Natural killer cell (primary cell): ENCODE measurements at regions not wholly inside any gene's neighbourhood (a gene's known extent, or its start where the extent isn't known, plus 50 kb on each side); places are given as distances from the start of the nearest gene placed in this dataset.

Experiments
- ATAC-seq, 3 donors: fragments of 150-1000 bp in 2 of 3; fragments of 200-7000 bp in 1 of 3; cut with Tn5 transposase; 1 replicate in 1 of 3; 2 replicates in 2 of 3; pipeline ENCODE4 v1.10.0; 2021; ENCODE audit warnings: mild to moderate bottlenecking in 2 of 3, moderate library complexity in 2 of 3
- DNase-seq, 2 donors: peaks; one replicate each; pipeline versions ENCODE4 v3.0.0 to v3.0.0-alpha.2; 2013 to 2021; ENCODE audit warnings: mixed read lengths in 1 of 2
- H3K27ac ChIP-seq: one replicate; pipeline ENCODE4 v1.5.1; 2013; ENCODE audit warnings: mild to moderate bottlenecking, low read length
- H3K27me3 ChIP-seq: one replicate; pipeline ENCODE4 v1.6.1; 2013; ENCODE audit warnings: low read length; ENCODE audit not compliant: control insufficient read depth, insufficient read depth
- H3K36me3 ChIP-seq: one replicate; pipeline ENCODE4 v1.6.1; 2013; ENCODE audit warnings: low read length; ENCODE audit not compliant: control insufficient read depth, insufficient read depth
- H3K4me1 ChIP-seq: one replicate; pipeline ENCODE4 v1.6.1; 2013; ENCODE audit warnings: low read length; ENCODE audit not compliant: control insufficient read depth, insufficient read depth
- H3K4me3 ChIP-seq: one replicate; pipeline ENCODE4 v1.5.1; 2013; ENCODE audit warnings: low read length
- H3K9me3 ChIP-seq: one replicate; pipeline ENCODE4 v1.6.1; 2013; ENCODE audit warnings: low read length; ENCODE audit not compliant: control insufficient read depth, insufficient read depth
- H3K27ac Mint-ChIP-seq, 2 donors: one replicate each; pipeline ENCODE4 v1.8.0; 2022; ENCODE audit warnings: mild to moderate bottlenecking in 2 of 2, mixed read lengths in 2 of 2, moderate library complexity in 1 of 2
- H3K27me3 Mint-ChIP-seq, 2 donors: one replicate each; pipeline ENCODE4 v1.8.0; 2022; ENCODE audit warnings: low read depth in 2 of 2, mixed read lengths in 2 of 2
- H3K36me3 Mint-ChIP-seq: one replicate; pipeline ENCODE4 v1.8.0; 2022; ENCODE audit warnings: mixed read lengths
- H3K4me1 Mint-ChIP-seq, 2 donors: one replicate each; pipeline ENCODE4 v1.8.0; 2022; ENCODE audit warnings: mixed read lengths in 2 of 2
- H3K4me3 Mint-ChIP-seq: one replicate; pipeline ENCODE4 v1.8.0; 2022; ENCODE audit warnings: mild to moderate bottlenecking, moderate library complexity, mixed read lengths
- H3K9me3 Mint-ChIP-seq, 2 donors: one replicate each; pipeline ENCODE4 v1.8.0; 2022; ENCODE audit warnings: mixed read lengths in 2 of 2
- CTCF ChIP-seq: fragments of 200-600 bp; IDR thresholded peaks from one replicate; pipeline ENCODE4 v1.8.0; 2022; ENCODE audit warnings: antibody characterized with exemption
- WGBS: methylation state at CpG from one replicate; pipeline ENCODE4 v1.1.7; 2013; ENCODE audit warnings: missing lambda C conversion rate; ENCODE audit not compliant: insufficient coverage; 5-methylcytosine and 5-hydroxymethylcytosine counted together
- intact Hi-C: fragments of 100-400 bp; cut with micrococcal nuclease; formaldehyde crosslinking; loops from one replicate; pipeline ENCODE4 v1.14.2; 2022

- Histone ChIP-seq H3K27ac (no peak overlapping the region), H3K4me3 (no peak overlapping the region), H3K4me1 (no peaks in the 10 kb centered on the region), H3K27me3 (no peaks in the 10 kb centered on the region), H3K36me3 (no peaks in the 10 kb centered on the region), H3K9me3 (no peaks in the 10 kb centered on the region)
- H3K36me3 Mint-ChIP-seq, result no peaks in the 10 kb centered on the region
- DNase-seq (no peak), ATAC-seq (no peak)
- TF ChIP-seq CTCF, result no peak
- H3K27me3 Mint-ChIP-seq, result no peaks in the 10 kb centered on the region
- no peak overlapping the region for H3K27ac Mint-ChIP-seq
- 91% methylated on average over 5 of the region's 5 CpGs for WGBS
- H3K9me3 Mint-ChIP-seq, result no peaks in the 10 kb centered on the region
- H3K4me3 Mint-ChIP-seq, result no peak overlapping the region
- intact Hi-C loops, result no loop called here
- no peaks in the 10 kb centered on the region for H3K4me1 Mint-ChIP-seq
Measured at GRCh38 chr3:106376016-106376570, 507.3 kb upstream of the CBLB start.

GRCh38 chr3:106379251-106379750 is 510.5 kb upstream of the CBLB start:
- H3K36me3 ChIP-seq, result no peaks in the 10 kb centered on the region
- no peaks in the 10 kb centered on the region for H3K9me3 ChIP-seq
- Mint-ChIP-seq H3K27ac (no peak overlapping the region), H3K27me3 (no peaks in the 10 kb centered on the region), H3K4me3 (no peak overlapping the region), H3K9me3 (no peaks in the 10 kb centered on the region), H3K4me1 (no peaks in the 10 kb centered on the region), H3K36me3 (no peaks in the 10 kb centered on the region)
- no peak overlapping the region for H3K4me3 ChIP-seq
- 83% methylated on average over 5 of the region's 6 CpGs for WGBS
- no peaks in the 10 kb centered on the region for H3K4me1 ChIP-seq
- no peak for ATAC-seq
- no peaks in the 10 kb centered on the region for H3K27me3 ChIP-seq
- intact Hi-C loops, result no loop called here
- DNase-seq, result no peak
- no peak overlapping the region for H3K27ac ChIP-seq
- TF ChIP-seq CTCF, result no peak

- ATAC-seq (no peak), DNase-seq (no peak)
- no peaks in the 10 kb centered on the region for H3K9me3 Mint-ChIP-seq
- no peaks in the 10 kb centered on the region for H3K27me3 ChIP-seq
- H3K27ac Mint-ChIP-seq, result no peak overlapping the region
- no peaks in the 10 kb centered on the region for H3K27me3 Mint-ChIP-seq
- no peaks in the 10 kb centered on the region for H3K36me3 ChIP-seq
- H3K27ac ChIP-seq, result no peak overlapping the region
- no peak overlapping the region for H3K4me3 Mint-ChIP-seq
- no peaks in the 10 kb centered on the region for H3K4me1 ChIP-seq
- TF ChIP-seq CTCF, result no peak
- H3K9me3 ChIP-seq, result no peaks in the 10 kb centered on the region
- no peaks in the 10 kb centered on the region for H3K4me1 Mint-ChIP-seq
- intact Hi-C loops, result no loop called here
- H3K4me3 ChIP-seq, result no peak overlapping the region
- H3K36me3 Mint-ChIP-seq, result no peaks in the 10 kb centered on the region
- WGBS, result no CpG with 5 or more reads among the region's 1 CpG
Measured at GRCh38 chr3:106380232-106380631, 511.4 kb upstream of the CBLB start.

GRCh38 chr3:106381286-106381938 is 512.6 kb upstream of the CBLB start:
- Mint-ChIP-seq H3K36me3 (no peaks in the 10 kb centered on the region), H3K4me1 (no peaks in the 10 kb centered on the region), H3K27me3 (peaks cover 0 to 4% of the 10 kb centered on the region in 2 donors), H3K4me3 (no peak overlapping the region), H3K27ac (no peak overlapping the region), H3K9me3 (no peaks in the 10 kb centered on the region)
- Histone ChIP-seq H3K27me3 (no peaks in the 10 kb centered on the region), H3K4me3 (no peak overlapping the region), H3K36me3 (no peaks in the 10 kb centered on the region), H3K27ac (no peak overlapping the region), H3K4me1 (no peaks in the 10 kb centered on the region), H3K9me3 (no peaks in the 10 kb centered on the region)
- DNase-seq (no peak), ATAC-seq (no peak)
- WGBS, result 82% methylated on average over 2 of the region's 3 CpGs
- TF ChIP-seq CTCF, result no peak
- intact Hi-C loops, result no loop called here
